LNCAP (cell line): ENCODE measurements at regions not wholly inside any gene's neighbourhood (a gene's known extent, or its start where the extent isn't known, plus 50 kb on each side); places are given as distances from the start of the nearest gene placed in this dataset.

Source experiments
- TF ChIP-seq, protein P1 (sequence below): fragments of 450-650 bp; IDR thresholded peaks from 2 replicates; pipeline ENCODE4 v1.5.1; 2017; ENCODE audit warnings: mild to moderate bottlenecking

GRCh38 chr4:31379364-31379763 lies 659.2 kb downstream of the PCDH7 start:
- TF ChIP-seq, protein P1, sequence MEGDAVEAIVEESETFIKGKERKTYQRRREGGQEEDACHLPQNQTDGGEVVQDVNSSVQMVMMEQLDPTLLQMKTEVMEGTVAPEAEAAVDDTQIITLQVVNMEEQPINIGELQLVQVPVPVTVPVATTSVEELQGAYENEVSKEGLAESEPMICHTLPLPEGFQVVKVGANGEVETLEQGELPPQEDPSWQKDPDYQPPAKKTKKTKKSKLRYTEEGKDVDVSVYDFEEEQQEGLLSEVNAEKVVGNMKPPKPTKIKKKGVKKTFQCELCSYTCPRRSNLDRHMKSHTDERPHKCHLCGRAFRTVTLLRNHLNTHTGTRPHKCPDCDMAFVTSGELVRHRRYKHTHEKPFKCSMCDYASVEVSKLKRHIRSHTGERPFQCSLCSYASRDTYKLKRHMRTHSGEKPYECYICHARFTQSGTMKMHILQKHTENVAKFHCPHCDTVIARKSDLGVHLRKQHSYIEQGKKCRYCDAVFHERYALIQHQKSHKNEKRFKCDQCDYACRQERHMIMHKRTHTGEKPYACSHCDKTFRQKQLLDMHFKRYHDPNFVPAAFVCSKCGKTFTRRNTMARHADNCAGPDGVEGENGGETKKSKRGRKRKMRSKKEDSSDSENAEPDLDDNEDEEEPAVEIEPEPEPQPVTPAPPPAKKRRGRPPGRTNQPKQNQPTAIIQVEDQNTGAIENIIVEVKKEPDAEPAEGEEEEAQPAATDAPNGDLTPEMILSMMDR = no peak

- TF ChIP-seq, protein P1 = no peak
These were observed 663.6 kb downstream of the PCDH7 start for GRCh38 chr4:31383767-31384166.

DNA sequence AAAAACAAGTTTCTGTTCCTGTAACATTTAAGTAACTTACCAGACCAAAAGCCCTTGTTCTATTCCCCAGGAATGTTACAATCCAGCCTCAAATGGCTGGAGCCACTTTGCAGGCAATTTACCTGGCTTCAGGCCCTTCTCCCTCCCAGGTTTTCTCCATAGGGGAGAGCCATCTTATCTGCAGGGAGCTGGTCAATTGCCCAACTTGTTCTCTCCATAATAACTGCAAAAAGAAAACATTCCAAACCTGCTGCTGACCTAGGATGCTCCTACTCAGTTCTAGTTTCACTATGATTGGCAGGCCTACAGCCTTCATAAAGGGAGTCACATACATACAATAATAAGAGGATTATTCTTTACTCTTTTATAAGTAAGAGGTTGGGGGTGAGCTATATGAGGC lies 670.7 kb downstream of the PCDH7 start:
- TF ChIP-seq, protein P1 = no peak

DNA sequence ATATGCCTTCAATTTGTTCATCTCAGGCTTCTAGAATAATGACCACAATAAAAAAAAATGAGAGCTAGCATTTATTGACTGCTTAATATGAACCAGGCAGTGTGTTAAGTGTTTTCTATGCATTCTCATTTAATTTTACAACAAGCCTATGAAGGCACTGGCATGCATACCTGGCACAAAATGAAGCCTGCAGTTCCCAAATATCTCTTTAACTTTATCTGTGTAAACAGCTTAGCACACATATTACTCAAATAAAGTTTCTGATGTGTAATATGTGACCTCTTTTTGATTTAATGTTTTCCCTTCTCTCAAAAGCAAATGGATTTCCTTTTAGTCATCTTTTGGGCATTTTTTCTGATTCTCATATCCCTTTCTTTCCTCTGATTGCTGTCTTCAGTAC lies 671.8 kb downstream of the PCDH7 start:
- TF ChIP-seq, protein P1 = no peak

GRCh38 chr4:31392923-31393322 lies 672.8 kb downstream of the PCDH7 start:
- TF ChIP-seq, protein P1 = no peak

GRCh38 chr4:31408121-31408520 lies 688.0 kb downstream of the PCDH7 start:
- TF ChIP-seq, protein P1 = no peak

- TF ChIP-seq, protein P1 = no peak
These were observed 691.4 kb downstream of the PCDH7 start for GRCh38 chr4:31411565-31411964.

DNA sequence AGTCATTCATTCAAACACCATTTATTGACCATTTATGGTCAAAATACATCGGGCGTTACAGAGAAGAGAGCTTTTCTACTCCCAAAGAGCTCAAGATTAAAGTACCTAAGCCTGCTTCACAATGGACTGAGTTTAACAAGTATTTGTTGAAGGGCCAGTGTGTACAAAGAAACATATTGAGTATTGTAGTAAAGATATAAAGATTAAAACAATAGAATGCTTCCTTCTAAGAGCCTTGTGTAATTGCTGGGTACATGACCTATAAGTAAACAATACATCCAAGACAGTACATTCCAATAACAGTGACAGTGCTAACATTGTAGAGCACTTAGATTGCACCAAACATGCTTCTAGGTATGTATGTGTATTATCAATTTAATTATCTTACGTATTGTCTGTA lies 695.5 kb downstream of the PCDH7 start:
- TF ChIP-seq, protein P1 = no peak
